Stomach (tissue), 4 donors: ENCODE measurements at regions not wholly inside any gene's neighbourhood (a gene's known extent, or its start where the extent isn't known, plus 50 kb on each side); places are given as distances from the start of the nearest gene placed in this dataset.

ENCODE experiments used
- CTCF ChIP-seq, 7 experiments: fragments of 450-650 bp in 4 of 7; fragments of 200-600 bp in 3 of 7; sonication (generic) in 3 of 7; IDR thresholded peaks; one replicate each; pipeline ENCODE4 v1.5.1; 2016 to 2019; ENCODE audit warnings: antibody characterized with exemption in 7 of 7, control low read depth in 2 of 7, mild to moderate bottlenecking in 1 of 7
- POLR2A ChIP-seq, 4 donors: fragments of 450-650 bp; IDR thresholded peaks; one replicate each; pipeline ENCODE4 v1.6.1; 2016; ENCODE audit warnings: antibody characterized with exemption in 4 of 4, control low read depth in 2 of 4, mild to moderate bottlenecking in 1 of 4, moderate library complexity in 1 of 4
- POLR2AphosphoS5 ChIP-seq, 3 donors: sonication (generic); formaldehyde crosslinking; IDR thresholded peaks; one replicate each; pipeline ENCODE4 v1.6.1; 2016; ENCODE audit warnings: antibody characterized with exemption in 3 of 3

DNA sequence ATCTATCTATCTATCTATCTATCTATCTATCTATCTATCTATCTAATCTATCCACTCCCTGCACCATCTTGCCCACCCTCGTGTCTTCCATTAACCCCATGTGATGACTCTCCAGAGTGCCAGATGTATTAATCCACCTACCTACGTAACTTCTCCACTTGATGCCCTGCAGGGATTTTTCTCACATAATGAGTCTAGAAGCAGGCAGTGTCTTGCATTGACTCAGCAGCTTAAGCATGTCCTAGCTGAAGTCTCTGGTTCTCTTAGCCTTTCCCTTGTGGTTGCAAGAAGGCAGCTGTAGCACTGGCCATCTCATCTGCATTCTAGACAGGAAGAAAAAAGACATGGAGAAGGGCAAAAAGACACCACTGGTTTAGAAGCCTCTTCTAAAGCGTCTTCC, 96.7 kb upstream of the ALDH1B1 start:
- no peak for TF ChIP-seq CTCF (IDR thresholded peaks at IDR 0.05)
- no peak for TF ChIP-seq POLR2A (IDR thresholded peaks at IDR 0.05)
- TF ChIP-seq POLR2AphosphoS5 (IDR thresholded peaks at IDR 0.05), result no peak
